Ovary (tissue), 7 donors: ENCODE measurements at regions not wholly inside any gene's neighbourhood (a gene's known extent, or its start where the extent isn't known, plus 50 kb on each side); places are given as distances from the start of the nearest gene placed in this dataset.

Experiments
- DNase-seq, 5 donors: peaks; one replicate each; pipeline ENCODE4 v3.0.0-alpha.2; 2019 to 2020
- H3K27ac ChIP-seq, 2 donors: fragments of 200-600 bp; one replicate each; pipeline versions ENCODE4 v1.5.1 to v1.8.0; 2019 to 2022
- H3K27me3 ChIP-seq: fragments of 200-600 bp; one replicate; pipeline ENCODE4 v1.8.0; 2022
- H3K36me3 ChIP-seq: fragments of 200-600 bp; sonication (generic); one replicate; pipeline ENCODE4 v1.5.1; 2019
- H3K4me1 ChIP-seq: one replicate; pipeline ENCODE4 v1.8.1; 2013; ENCODE audit warnings: mild to moderate bottlenecking, moderate library complexity; ENCODE audit not compliant: insufficient read depth
- H3K4me3 ChIP-seq: fragments of 200-600 bp; sonication (generic); one replicate; pipeline ENCODE4 v1.5.1; 2017
- H3K9me3 ChIP-seq, 2 donors: fragments of 200-600 bp in 1 of 2; sonication (generic) in 1 of 2; one replicate each; pipeline versions ENCODE4 v1.5.1 to v1.8.1; 2013 to 2019; ENCODE audit warnings: mild to moderate bottlenecking in 1 of 2, moderate library complexity in 1 of 2
- EP300 ChIP-seq: sonication (generic); formaldehyde crosslinking; IDR thresholded peaks from one replicate; pipeline ENCODE4 v1.6.1; 2017; ENCODE audit warnings: antibody characterized with exemption
- POLR2A ChIP-seq: fragments of 450-650 bp; IDR thresholded peaks from one replicate; pipeline ENCODE4 v1.6.1; 2017; ENCODE audit warnings: antibody characterized with exemption, mild to moderate bottlenecking, moderate library complexity
- WGBS, 3 donors: extraction: QIAGEN DNeasy Blood & Tissue Kit in 1 of 3; methylation state at CpG; one replicate each; pipeline versions ENCODE4 v1.1.5 to v1.1.7; 2013 to 2017; 5-methylcytosine and 5-hydroxymethylcytosine counted together
- intact Hi-C, 4 donors: fragments of 100-400 bp; cut with DNase I; formaldehyde crosslinking; loops; one replicate each; pipeline versions ENCODE4 v1.11.0 to v1.15.1; 2022 to 2023
- TF ChIP-seq, protein P1 (sequence below), 3 donors: fragments of 450-650 bp in 2 of 3; fragments of 200-600 bp in 1 of 3; IDR thresholded peaks; one replicate each; pipeline versions ENCODE4 v1.5.1 to v1.8.0; 2016 to 2022; ENCODE audit warnings: antibody characterized with exemption in 3 of 3, mild to moderate bottlenecking in 1 of 3
- donor health status: DM: no; HTN: no; CAD: no; lungs with moderate emphysema.
- donor health status: DM: no; HTN: no; CAD: no.
- donor health status: Bipolar disorder and iron deficiency.
- donor health status: DM: no; HTN: no; CAD: no.
- donor health status: DM: yes; HTN: yes; CAD: no.

DNA sequence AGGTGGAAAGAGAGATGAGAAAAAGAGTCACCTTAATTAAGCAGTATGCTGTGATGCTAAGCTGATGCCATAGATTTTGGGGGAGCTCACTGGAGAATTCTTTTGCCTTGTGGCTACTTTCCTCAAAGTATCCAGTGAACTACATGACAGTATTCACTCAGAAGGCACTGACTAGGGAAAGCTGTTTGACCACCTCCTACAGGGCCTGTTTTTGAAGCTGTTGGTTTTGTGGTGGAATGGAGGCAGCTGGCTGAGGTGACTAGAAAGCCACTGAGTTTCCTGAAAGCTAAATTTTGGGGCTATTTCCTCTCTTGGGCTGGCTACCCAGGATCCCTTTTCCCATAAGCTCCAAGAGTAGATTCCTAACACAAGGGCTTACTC, 124.8 kb upstream of the EOLA2 start:
- no peaks in the 10 kb centered on the region for H3K36me3 ChIP-seq
- H3K27ac ChIP-seq, result no peak overlapping the region
- intact Hi-C loops, result no loop called here
- DNase-seq, result no peak
- H3K9me3 ChIP-seq, result no peaks in the 10 kb centered on the region
- TF ChIP-seq POLR2A (no peak), EP300 (no peak)
- TF ChIP-seq, protein P1, sequence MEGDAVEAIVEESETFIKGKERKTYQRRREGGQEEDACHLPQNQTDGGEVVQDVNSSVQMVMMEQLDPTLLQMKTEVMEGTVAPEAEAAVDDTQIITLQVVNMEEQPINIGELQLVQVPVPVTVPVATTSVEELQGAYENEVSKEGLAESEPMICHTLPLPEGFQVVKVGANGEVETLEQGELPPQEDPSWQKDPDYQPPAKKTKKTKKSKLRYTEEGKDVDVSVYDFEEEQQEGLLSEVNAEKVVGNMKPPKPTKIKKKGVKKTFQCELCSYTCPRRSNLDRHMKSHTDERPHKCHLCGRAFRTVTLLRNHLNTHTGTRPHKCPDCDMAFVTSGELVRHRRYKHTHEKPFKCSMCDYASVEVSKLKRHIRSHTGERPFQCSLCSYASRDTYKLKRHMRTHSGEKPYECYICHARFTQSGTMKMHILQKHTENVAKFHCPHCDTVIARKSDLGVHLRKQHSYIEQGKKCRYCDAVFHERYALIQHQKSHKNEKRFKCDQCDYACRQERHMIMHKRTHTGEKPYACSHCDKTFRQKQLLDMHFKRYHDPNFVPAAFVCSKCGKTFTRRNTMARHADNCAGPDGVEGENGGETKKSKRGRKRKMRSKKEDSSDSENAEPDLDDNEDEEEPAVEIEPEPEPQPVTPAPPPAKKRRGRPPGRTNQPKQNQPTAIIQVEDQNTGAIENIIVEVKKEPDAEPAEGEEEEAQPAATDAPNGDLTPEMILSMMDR (IDR thresholded peaks at IDR 0.05), result no peak
- H3K4me3 ChIP-seq, result no peak overlapping the region
- no peaks in the 10 kb centered on the region for H3K4me1 ChIP-seq
- H3K27me3 ChIP-seq, result no peaks in the 10 kb centered on the region

DNA sequence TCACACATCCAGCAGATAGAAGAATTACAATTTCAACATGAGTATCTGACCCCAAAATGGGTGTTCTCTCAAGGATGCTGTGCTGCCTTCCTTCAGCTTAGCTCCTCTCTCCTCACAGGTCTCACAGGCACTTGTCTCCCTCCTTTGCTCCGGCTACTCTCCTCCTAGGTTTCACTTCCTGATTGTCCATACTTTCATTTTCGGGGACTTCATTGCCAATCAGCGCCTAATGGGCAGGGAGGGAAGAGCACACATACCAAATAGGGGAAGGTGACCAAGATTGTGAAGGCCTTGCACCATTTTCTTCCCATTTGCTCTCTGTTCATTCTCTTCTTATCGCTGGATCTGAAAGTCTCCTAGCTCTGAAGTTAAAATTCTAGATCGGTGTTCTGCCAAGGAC, 125.4 kb upstream of the EOLA2 start:
- 76 to 80% (median 80%) methylated on average over 5 of the region's 5 CpGs for WGBS, 3 donors
- Histone ChIP-seq H3K4me3 (no peak overlapping the region), H3K27me3 (no peaks in the 10 kb centered on the region), H3K36me3 (no peaks in the 10 kb centered on the region), H3K9me3 (no peaks in the 10 kb centered on the region), H3K4me1 (no peaks in the 10 kb centered on the region), H3K27ac (no peak overlapping the region)
- no peak for DNase-seq
- TF ChIP-seq, protein P1 (IDR thresholded peaks at IDR 0.05), result no peak
- TF ChIP-seq POLR2A (no peak), EP300 (no peak)
- intact Hi-C loops, result no loop called here

DNA sequence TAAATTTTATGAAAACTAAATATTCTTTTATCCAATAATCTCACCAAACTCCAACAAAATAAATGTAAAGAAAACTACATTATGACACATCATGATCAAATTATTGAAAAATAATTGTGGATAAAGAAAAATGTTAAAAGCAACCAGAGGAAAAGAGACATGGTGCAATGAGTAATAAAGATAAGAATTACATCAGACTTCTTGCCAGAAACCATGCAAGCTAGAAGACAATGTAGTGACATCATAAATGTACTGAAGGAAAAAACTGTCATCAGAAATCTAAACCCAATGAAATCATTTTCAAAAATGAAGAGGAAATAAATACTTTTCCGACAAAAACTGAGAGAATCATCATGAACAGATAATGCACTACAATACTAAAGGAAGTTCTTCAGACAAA, 135.9 kb upstream of the EOLA2 start:
- intact Hi-C loops, result no loop called here
- no peaks in the 10 kb centered on the region for H3K27me3 ChIP-seq
- no peaks in the 10 kb centered on the region for H3K9me3 ChIP-seq
- DNase-seq, result no peak
- TF ChIP-seq, protein P1 (IDR thresholded peaks at IDR 0.05), result no peak
- TF ChIP-seq EP300 (no peak), POLR2A (no peak)
- 78 to 93% (median 85%) methylated on average over 1 of the region's 1 CpG for whole genome bisulfite sequencing, 3 donors
- no peaks in the 10 kb centered on the region for H3K36me3 ChIP-seq
- no peak overlapping the region for H3K27ac ChIP-seq
- H3K4me1 ChIP-seq, result no peaks in the 10 kb centered on the region
- H3K4me3 ChIP-seq, result no peak overlapping the region

DNA sequence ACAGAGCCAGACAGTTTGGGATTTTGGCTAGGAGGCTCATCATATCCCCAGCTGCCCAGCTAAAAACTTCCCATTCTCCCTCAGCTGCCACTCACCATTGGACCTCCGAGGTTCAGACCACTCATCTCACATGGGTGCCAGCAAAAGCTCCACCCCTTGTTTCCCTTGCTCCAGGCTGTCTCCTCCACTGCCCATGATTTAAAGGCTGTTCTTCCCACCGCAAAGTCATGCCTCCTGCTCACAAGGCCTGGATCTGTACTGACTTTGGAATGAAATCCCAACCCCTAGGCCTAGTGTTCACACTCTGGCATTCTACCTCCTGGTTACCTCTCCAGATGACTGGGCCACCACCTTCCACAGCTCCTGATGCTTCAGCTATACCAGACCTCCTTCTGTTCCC, 142.2 kb upstream of the EOLA2 start:
- WGBS, 3 donors, result 39 to 62% (median 58%) methylated on average over 2 of the region's 2 CpGs
- Histone ChIP-seq H3K9me3 (no peaks in the 10 kb centered on the region), H3K4me1 (no peaks in the 10 kb centered on the region), H3K27me3 (no peaks in the 10 kb centered on the region), H3K27ac (no peak overlapping the region), H3K36me3 (no peaks in the 10 kb centered on the region), H3K4me3 (no peak overlapping the region)
- DNase-seq, result no peak
- TF ChIP-seq, protein P1 (IDR thresholded peaks at IDR 0.05), result no peak
- TF ChIP-seq POLR2A, result no peak
- no peak for TF ChIP-seq EP300
- intact Hi-C loops, result no loop called here

DNA sequence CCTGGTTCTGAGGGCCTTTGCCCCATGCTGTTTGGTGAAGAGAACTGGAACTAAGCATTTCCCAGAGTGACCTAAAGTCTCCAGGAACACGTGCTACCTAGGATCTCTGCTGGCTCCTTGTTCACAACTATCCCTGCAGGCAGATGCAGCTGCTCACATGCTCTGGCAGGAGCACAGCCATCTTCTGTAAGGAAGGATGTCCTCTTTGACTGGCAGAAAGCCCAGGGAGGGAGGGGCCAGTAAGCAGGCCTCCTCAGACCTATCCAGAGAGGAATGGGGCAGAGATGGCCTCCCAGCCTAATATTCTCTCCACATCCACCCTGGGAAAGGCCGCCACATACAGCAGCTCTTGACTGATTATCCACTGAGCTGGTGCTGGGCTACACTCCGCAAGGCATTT, 142.8 kb upstream of the EOLA2 start:
- no peaks in the 10 kb centered on the region for H3K27me3 ChIP-seq
- H3K36me3 ChIP-seq, result no peaks in the 10 kb centered on the region
- H3K4me3 ChIP-seq, result no peak overlapping the region
- no peak for DNase-seq
- no peaks in the 10 kb centered on the region for H3K9me3 ChIP-seq
- no peak overlapping the region for H3K27ac ChIP-seq
- H3K4me1 ChIP-seq, result no peaks in the 10 kb centered on the region
- intact Hi-C loops, result no loop called here
- no peak for TF ChIP-seq EP300
- TF ChIP-seq, protein P1 (IDR thresholded peaks at IDR 0.05), result no peak
- WGBS, 3 donors, result 61 to 78% (median 70%) methylated on average over 3 of the region's 3 CpGs
